Keratinocyte (primary cell): ENCODE measurements at regions not wholly inside any gene's neighbourhood (a gene's known extent, or its start where the extent isn't known, plus 50 kb on each side); places are given as distances from the start of the nearest gene placed in this dataset.

Experiments
- DNase-seq: peaks from one replicate; pipeline ENCODE4 v3.0.0-alpha.2; 2011; ENCODE audit warnings: low read depth, missing footprints, low spot score
- FAIRE-seq: peaks from 2 replicates; lab custom pipeline; 2011; peaks lifted over from hg19 to GRCh38; lab: Jason Lieb, UNC
- H2AFZ ChIP-seq: 2 replicates; pipeline ENCODE4 v1.6.0; 2012; ENCODE audit warnings: low read length, control low read depth, inconsistent platforms; ENCODE audit not compliant: control insufficient read depth
- H3K27ac ChIP-seq: 2 replicates; pipeline ENCODE4 v1.5.1; 2011; ENCODE audit warnings: low read length; ENCODE audit not compliant: control insufficient read depth, insufficient read depth
- H3K27me3 ChIP-seq: 3 replicates; pipeline ENCODE4 v1.6.0; 2011; ENCODE audit warnings: low read length; ENCODE audit not compliant: control insufficient read depth, insufficient read depth; ENCODE audit errors: extremely low read depth
- H3K36me3 ChIP-seq, 2 experiments: 2 replicates in 1 of 2; 3 replicates in 1 of 2; pipeline ENCODE4 v1.5.1; 2011; ENCODE audit warnings: low read length in 2 of 2, mild to moderate bottlenecking in 1 of 2; ENCODE audit not compliant: control insufficient read depth in 2 of 2, insufficient read depth in 2 of 2; ENCODE audit errors: extremely low read depth in 1 of 2
- H3K4me1 ChIP-seq: 3 replicates; pipeline ENCODE4 v1.5.1; 2011; ENCODE audit warnings: low read length; ENCODE audit not compliant: control insufficient read depth, insufficient read depth; ENCODE audit errors: extremely low read depth
- H3K4me2 ChIP-seq: 3 replicates; pipeline ENCODE4 v1.6.0; 2011; ENCODE audit warnings: low read depth, low read length; ENCODE audit not compliant: control insufficient read depth, insufficient read depth; ENCODE audit errors: extremely low read depth
- H3K4me3 ChIP-seq, 3 experiments: fragments of 200-600 bp in 1 of 3; sonication (generic) in 1 of 3; 2 replicates in 2 of 3; 3 replicates in 1 of 3; pipeline ENCODE4 v1.5.1; 2011 to 2016; ENCODE audit warnings: low read length in 3 of 3, mild to moderate bottlenecking in 3 of 3, control low read depth in 2 of 3, inconsistent platforms in 1 of 3, low read depth in 1 of 3, mixed read lengths in 1 of 3, mixed run types in 1 of 3, moderate library complexity in 1 of 3; ENCODE audit not compliant: control insufficient read depth in 2 of 3, insufficient read depth in 2 of 3; ENCODE audit errors: extremely low read depth in 1 of 3
- H3K79me2 ChIP-seq: 2 replicates; pipeline ENCODE4 v1.6.0; 2012; ENCODE audit warnings: low read length; ENCODE audit not compliant: control insufficient read depth, insufficient read depth
- H3K9ac ChIP-seq: 3 replicates; pipeline ENCODE4 v1.6.0; 2011; ENCODE audit warnings: low read length; ENCODE audit not compliant: control insufficient read depth, insufficient read depth; ENCODE audit errors: extremely low read depth
- H3K9me1 ChIP-seq: 3 replicates; pipeline ENCODE4 v1.6.0; 2011; ENCODE audit warnings: low read length; ENCODE audit not compliant: control insufficient read depth, insufficient read depth; ENCODE audit errors: extremely low read depth
- H3K9me3 ChIP-seq: 2 replicates; pipeline ENCODE4 v1.5.1; 2012; ENCODE audit warnings: low read depth, low read length; ENCODE audit not compliant: control insufficient read depth
- H4K20me1 ChIP-seq: 3 replicates; pipeline ENCODE4 v1.6.0; 2011; ENCODE audit warnings: low read length; ENCODE audit not compliant: control insufficient read depth, insufficient read depth; ENCODE audit errors: extremely low read depth
- EZH2 ChIP-seq: IDR thresholded peaks from one replicate; pipeline ENCODE4 v1.6.1; 2012; ENCODE audit warnings: inconsistent platforms, mild to moderate bottlenecking, low read length, moderate library complexity
- dilution Hi-C: fragments of 300-500 bp; cut with MboI; formaldehyde crosslinking; loops from one replicate; pipeline ENCODE4 v1.7.0; 2020; ENCODE audit warnings: low sequenced_read_pairs; ENCODE audit not compliant: extremely low pct_ligation_motif_present
- TF ChIP-seq, protein P1 (sequence below), 3 experiments: IDR thresholded peaks in 1 of 3; conservative IDR thresholded peaks in 1 of 3; optimal IDR thresholded peaks in 1 of 3; 2 replicates in 2 of 3; 3 replicates in 1 of 3; pipeline versions ENCODE3 to v1.5.1; 2011; ENCODE audit warnings: low read length in 3 of 3, mild to moderate bottlenecking in 3 of 3, moderate library complexity in 2 of 3, control low read depth in 1 of 3, inconsistent platforms in 1 of 3; ENCODE audit not compliant: insufficient read depth in 2 of 3; ENCODE audit errors: extremely low read depth in 1 of 3

GRCh38 chr18:76161983-76162382 is 333.1 kb downstream of the ZNF516 start:
- no peaks in the 10 kb centered on the region for H3K36me3 ChIP-seq
- H3K27me3 ChIP-seq, result no peaks in the 10 kb centered on the region
- H4K20me1 ChIP-seq, result no peaks in the 10 kb centered on the region
- DNase-seq (no peak), FAIRE-seq (no peak)
- TF ChIP-seq EZH2, result no peak
- TF ChIP-seq, protein P1, sequence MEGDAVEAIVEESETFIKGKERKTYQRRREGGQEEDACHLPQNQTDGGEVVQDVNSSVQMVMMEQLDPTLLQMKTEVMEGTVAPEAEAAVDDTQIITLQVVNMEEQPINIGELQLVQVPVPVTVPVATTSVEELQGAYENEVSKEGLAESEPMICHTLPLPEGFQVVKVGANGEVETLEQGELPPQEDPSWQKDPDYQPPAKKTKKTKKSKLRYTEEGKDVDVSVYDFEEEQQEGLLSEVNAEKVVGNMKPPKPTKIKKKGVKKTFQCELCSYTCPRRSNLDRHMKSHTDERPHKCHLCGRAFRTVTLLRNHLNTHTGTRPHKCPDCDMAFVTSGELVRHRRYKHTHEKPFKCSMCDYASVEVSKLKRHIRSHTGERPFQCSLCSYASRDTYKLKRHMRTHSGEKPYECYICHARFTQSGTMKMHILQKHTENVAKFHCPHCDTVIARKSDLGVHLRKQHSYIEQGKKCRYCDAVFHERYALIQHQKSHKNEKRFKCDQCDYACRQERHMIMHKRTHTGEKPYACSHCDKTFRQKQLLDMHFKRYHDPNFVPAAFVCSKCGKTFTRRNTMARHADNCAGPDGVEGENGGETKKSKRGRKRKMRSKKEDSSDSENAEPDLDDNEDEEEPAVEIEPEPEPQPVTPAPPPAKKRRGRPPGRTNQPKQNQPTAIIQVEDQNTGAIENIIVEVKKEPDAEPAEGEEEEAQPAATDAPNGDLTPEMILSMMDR (optimal IDR thresholded peaks at IDR 0.05 in 1 of 3, IDR thresholded peaks at IDR 0.05 in 1 of 3, conservative IDR thresholded peaks at IDR 0.05 in 1 of 3; ENCODE audit: extremely low read depth in 1 of 3, insufficient read depth in 2 of 3, low read length in 3 of 3), result no peak
- H3K9ac ChIP-seq, result no peak overlapping the region
- no peaks in the 10 kb centered on the region for H3K9me1 ChIP-seq
- no peak overlapping the region for H3K4me2 ChIP-seq
- no peaks in the 10 kb centered on the region for H3K4me1 ChIP-seq
- H3K9me3 ChIP-seq, result no peaks in the 10 kb centered on the region
- H3K4me3 ChIP-seq, result no peak overlapping the region
- no peaks in the 10 kb centered on the region for H3K79me2 ChIP-seq
- dilution Hi-C loops, result no loop called here
- no peak overlapping the region for H3K27ac ChIP-seq
- no peak overlapping the region for H2AFZ ChIP-seq

DNA sequence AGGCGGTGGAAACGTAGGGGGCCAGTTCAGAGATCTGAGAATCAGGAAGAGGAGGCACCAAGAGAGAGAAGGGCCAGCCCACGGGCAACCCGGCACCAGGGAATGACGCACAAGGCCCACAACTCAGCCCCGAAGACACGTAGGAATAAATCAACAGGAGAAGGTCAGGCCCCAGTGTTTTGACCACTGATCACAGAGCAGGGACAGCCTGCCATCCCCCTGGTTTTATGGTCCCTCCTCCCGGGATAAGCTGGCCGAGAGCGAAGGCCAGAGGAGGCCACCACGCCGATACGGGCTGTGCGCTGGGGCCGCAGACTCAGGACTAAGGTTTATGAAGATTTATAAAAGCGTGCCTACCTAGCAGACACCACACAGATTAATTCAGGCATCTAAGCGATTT is 341.4 kb downstream of the ZNF516 start:
- Histone ChIP-seq H3K9me1 (no peaks in the 10 kb centered on the region), H3K36me3 (no peaks in the 10 kb centered on the region), H3K4me1 (no peaks in the 10 kb centered on the region), H3K9me3 (no peaks in the 10 kb centered on the region), H3K4me2 (no peak overlapping the region), H3K4me3 (no peak overlapping the region), H3K27ac (no peak overlapping the region), H4K20me1 (no peaks in the 10 kb centered on the region), H2AFZ (no peak overlapping the region), H3K79me2 (no peaks in the 10 kb centered on the region), H3K27me3 (no peaks in the 10 kb centered on the region), H3K9ac (no peak overlapping the region)
- DNase-seq (no peak), FAIRE-seq (no peak)
- TF ChIP-seq EZH2, result no peak
- TF ChIP-seq, protein P1 (optimal IDR thresholded peaks at IDR 0.05 in 1 of 3, IDR thresholded peaks at IDR 0.05 in 1 of 3, conservative IDR thresholded peaks at IDR 0.05 in 1 of 3; ENCODE audit: extremely low read depth in 1 of 3, insufficient read depth in 2 of 3, low read length in 3 of 3), result no peak
- dilution Hi-C loops, result no loop called here
